DMS114 treated with DMSO at 0.1 percent for 48 hours (cell line): ENCODE measurements at regions not wholly inside any gene's neighbourhood (a gene's known extent, or its start where the extent isn't known, plus 50 kb on each side); places are given as distances from the start of the nearest gene placed in this dataset.

Experiments used
- DNase-seq: peaks from one replicate; lab custom pipeline; 2025; ENCODE audit not compliant: unreplicated experiment; lab: John Stamatoyannopoulos, UW

DNA sequence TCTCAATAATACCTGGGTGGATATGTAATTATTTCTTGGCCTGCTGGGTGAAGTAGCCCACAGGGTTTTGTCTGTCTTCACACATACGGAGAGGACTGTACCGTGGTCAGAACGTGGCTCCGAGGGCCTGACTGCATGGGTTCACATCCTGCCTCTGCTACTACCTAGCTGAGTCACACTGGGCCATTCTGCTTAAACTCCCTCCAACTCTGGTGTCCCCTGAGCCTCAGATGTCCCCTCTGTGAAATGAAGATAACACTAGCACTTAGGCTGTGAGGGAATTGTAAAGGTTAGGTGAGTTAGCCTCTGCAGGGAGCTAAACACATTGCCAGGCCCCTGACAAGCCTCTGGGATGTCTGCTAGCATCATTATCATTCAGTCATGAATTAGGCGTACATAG, 120.1 kb upstream of the NABP1 start:
- no peak for DNase-seq

DNA sequence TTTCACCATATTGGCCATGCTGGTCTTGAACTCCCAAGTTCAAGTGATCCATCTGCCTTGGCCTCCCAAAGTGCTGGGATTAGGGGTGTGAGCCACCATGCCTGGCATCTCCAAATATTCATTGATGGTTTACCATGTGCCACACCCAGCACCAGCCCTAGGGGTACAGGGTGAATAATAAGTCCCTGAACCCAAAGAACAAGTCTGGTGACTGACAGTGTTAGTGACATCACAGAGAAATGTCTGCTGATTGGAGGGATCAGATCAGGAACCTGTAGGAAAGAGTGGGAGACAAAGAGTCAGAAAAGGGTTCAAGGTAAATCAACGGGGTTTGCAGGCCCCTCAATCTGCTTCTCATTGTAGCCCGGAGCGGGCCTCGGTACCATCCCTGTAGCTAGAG, 118.4 kb upstream of the NABP1 start:
- DNase-seq = no peak

DNA sequence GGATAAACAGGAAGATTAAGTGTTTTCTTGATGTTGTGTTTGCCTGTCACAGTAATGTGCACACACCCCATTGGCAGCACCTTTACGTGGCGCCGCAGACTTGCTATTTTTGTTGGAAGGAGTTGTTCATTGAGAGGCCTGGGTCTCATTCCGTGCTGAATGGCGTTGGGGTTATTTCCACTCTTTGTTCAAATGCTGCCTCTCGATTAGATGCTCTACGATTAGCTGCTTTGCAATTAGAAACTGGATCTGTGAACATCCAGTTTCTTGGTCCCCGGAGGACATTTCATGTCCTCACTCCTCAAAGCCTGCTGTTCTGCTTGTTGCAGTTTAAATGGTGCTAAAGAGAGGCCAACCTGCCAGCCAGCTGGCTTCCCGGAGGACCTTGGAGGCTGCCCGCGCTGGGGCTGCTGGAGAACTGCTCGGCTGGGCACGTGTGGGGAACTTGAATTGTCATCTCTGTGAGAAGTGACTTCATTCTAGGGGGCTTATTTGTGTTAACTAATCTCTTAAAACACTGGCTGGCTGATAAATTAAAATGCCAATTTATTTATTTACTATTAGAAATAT, 117.4 kb upstream of the NABP1 start:
- DNase-seq = no peak

DNA sequence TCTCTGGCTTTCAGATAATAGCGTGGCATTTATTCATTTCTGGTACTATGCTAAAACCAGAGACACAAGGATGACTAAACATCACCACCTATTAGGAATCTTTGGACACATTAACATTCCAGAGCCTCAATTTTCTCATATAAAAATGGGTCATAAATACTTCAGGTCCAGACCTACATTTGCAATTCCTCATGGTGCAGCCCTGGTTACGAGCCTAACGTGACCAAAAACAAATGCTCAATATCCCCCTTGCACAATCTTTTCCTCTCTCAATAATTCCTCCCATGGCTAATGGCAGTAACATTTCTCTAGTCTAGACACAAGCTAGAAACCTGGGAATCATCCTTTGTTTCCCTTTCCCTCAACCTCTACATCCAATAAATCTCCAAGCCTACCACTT, 112.8 kb upstream of the NABP1 start:
- DNase-seq = no peak

DNA sequence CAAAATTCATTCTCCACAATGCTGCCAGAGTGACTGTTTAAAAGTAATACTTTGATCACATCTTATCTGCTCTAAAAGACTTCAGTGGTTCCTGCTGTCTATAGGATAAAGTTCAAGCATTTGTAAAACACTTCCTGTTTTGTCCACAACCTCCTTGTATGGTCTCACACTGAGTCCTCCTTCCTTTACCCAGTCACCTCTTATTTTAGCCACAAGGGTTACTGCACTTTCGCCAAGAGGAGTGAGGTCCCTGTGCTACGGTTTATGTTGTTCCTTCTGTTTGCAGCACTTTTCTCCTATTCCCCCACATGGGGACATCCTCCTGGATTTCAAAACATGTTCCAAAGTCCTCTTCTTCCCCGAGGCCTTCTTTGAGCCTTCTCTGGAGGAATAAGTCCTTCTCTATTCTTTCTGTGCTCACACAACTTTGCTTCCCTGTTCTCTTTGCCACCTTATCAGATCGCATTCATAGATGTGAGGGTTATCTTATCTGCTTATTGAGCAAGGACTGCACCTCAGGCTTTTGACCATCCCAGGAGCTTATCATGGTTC, 112.2 kb upstream of the NABP1 start:
- DNase-seq = no peak

DNA sequence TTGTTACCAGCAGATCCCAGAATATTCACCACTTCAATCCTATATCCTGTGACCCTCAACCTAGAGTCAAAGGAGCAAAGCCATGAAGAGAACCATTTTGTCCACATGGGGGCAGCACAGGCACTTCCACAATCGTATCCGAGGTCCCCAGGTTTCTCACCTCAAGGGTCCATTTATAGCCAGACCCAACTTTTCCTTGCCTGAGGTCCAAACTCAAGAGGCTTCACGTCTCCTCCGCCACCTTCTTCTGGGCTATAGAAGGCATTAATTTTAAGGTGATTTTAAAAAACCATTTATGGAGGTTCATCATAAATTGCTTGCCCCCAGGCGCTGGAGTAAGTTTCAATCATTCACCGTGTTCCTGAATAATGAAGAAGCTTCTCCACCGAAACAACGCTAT, 111.6 kb upstream of the NABP1 start:
- DNase-seq = peak; percentile 4

DNA sequence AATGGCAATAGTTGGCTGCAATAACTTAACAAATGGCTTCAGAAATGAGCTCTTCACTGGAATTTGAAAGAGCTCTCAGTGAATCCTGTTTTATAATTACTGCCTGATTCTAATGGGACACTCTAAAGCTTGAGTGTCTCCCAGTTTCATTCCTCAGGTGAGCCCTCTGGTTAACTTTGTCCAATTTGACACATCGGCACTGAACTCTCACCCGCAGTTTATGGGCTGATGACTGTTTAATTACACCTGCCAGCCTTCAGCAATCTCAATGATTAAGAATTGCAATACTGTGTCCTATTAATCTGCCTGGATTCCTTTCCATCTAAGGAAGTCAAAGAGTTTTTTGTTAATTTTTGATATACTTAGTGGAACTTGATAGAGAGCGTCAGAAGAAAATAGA, 110.7 kb upstream of the NABP1 start:
- no peak for DNase-seq

DNA sequence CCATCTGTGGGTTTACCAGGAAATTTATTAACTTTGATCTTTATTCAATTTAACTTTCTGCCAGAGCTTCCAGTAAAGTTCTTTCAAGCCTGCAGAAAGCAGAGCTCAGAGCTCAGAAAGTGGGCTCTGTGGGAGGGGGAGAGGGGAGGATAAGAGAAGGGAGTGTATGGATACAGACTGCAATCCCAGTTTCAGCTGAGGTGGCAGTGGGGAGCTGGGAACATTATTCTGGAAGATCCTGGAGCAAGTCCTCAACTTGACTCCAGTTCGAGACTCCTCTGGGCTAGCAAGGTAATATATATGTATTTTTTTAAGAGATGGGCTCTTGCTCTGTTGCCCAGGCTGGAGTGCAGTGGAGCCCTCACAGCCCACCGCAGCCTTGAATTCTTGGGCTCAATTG, 108.9 kb upstream of the NABP1 start:
- DNase-seq = no peak

DNA sequence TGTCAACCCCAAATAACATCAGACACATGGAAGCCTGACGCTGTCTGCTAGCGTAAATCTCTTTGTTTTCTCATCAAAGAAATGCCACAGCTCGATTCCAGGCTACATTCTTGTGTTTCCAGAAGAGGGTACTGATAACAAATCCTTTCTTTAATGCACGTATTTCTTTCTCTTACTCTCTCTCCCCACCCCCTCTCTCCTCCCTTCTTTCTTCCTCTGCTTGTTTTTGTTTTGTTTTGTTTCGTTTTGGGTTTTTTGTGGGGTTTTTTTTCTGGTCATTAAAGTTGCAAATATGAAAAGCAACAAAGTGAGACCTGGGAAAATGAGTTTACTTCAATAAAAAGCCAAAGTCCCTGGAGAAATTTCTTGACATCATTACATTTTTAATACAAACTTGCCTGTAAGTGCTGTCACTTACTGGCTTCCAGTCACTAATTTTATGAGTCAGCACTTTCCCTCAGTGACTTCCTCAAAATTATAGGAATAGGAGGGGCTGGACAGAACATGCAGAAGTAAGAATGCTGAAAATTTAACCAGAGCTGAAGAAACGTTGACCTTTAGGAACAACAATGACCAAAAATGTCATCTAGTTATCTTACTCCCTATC, 106.7 kb upstream of the NABP1 start:
- DNase-seq = no peak

DNA sequence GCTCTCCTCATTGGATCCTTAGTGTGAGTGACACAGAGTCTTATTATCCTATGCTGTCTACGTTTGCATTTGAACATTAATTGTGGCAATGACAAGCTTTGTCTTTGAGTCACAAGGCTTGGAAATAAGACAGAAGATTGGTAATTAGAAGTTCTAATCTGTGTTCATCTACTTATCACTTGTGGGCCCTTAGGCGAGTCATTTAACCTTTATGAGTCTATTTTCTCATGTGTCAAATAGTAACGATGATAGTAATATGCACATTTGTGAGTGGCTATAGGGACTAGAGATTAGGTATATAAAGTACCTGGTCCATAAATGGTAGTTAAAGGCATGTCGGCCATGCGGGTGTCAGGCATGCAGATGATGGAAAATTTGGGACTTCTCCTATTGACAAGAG, 105.6 kb upstream of the NABP1 start:
- DNase-seq = no peak

DNA sequence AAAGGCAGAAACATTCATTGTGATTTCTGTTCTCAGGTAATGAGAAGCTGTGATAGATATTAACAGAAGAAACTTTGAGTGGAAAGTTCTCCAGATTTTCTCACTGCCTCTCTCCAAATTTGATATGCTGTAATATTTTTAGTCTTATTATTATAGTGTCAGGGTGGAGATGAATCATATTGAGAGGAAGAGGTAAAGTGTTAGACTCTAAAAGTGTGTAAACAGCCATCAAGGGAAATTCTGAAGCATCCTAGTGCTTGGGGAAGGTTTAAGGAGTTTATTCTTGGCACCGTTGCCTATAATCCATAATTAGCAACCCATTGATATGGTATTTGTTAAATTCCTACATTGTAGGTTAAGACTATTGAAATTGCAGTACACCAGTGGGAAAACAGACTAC, 104.7 kb upstream of the NABP1 start:
- DNase-seq = no peak

DNA sequence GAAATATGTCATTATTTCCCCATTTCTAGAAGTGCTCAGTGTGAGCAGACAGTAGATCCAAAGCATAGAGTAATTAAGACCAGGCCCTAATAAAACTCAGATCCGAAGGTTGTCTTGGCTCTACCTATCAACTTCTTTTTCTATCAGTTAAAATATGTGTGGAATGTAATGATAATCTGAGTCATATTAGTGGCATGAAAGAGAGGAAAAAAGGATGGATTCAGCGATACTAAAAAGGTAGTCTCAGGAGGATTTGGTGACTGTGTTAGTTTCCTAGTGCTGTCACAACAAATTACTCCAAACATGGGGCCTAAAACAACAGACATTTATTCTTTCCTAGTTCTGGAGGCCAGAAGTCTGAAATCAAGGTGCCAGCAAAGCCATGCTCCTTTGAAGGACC, 103.7 kb upstream of the NABP1 start:
- no peak for DNase-seq

DNA sequence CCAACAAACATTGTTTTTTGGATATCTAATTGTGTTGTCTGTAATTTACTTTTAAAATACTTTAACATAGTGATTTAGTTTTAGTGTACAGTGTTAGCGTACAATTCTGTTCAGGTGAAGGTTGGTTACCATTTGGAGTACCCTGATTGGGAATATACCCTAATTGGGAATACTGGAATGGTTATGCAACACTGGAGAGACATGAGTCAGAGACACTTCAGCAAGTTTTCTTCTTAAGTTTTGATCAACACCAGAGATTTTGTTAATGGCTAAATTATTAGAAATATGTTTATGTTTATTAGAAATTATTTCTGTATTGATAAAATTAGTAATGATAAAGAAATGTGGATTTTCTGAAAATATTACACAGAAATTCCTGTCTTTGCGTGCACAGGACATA, 100.3 kb upstream of the NABP1 start:
- DNase-seq = no peak

DNA sequence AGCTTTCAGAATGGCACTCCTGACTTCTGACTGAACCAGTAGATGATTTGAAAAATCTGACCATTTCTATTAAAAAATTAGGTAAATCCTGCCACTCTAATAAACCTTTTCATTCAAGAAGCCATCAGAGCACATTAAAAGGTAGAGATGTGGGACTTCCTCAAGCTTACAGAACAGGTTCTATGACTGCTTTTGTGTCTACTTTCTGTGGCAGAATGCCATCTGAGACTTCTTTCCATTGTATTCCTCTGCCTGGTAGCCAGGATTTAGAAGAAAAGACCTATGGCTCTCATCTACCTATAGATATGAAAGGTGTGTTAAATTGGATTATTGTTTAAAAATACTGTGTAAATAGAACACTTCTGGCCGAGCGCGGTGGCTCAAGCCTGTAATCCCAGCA, 99.9 kb upstream of the NABP1 start:
- no peak for DNase-seq

DNA sequence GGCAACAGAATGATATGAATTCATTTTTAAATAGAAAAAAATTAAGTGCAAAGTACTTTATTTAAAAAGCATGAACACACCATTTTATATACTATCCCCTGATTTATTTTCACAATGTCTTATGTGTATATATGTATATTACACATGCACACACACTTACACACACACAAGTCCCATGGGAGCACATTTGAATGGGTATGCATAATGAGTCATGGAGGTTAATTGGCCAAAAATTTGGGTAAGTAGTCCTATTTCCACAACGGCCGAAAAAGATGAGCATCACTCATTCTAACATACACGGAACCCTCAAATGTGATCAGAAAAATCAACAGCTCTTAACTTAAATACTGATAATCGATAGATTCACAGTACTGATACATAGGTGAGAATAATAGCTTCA, 97.4 kb upstream of the NABP1 start:
- no peak for DNase-seq

DNA sequence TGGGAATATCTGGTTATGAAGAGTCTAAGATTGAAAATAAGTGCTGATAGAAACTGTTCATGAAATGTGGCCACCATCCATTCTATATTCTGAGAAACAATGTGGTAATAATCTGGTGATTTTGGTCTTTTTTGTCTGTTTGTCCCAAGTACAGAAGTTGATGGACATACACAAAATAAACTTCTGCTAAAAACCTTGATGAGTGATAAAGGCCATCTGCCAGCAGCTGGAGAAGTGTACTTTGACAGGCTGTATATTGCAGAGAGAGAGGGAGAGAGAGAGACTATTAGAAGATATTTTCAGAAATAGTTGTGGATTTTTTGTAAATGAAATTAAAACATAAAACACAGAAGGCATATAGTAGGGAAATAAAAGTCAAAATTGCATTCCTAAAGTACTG, 96.9 kb upstream of the NABP1 start:
- DNase-seq = no peak

DNA sequence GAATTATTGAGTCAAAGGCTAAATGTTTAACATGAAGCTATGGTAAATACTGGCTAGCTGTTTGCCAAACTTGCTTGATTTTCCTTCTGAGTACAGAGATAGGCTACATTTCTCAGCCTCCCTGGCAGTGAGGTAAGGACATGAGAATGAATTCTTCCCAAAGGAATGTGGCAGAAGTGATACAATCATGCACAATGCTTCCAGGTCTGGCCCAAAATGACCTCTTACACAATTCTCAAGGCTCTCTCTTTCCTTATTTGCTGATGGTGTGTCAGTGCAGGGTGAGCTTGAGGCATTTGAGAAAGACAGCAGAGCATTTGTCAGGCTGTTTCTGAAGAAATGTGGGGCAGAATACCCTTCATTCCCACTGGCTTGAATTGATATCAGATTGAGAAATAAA, 95.6 kb upstream of the NABP1 start:
- no peak for DNase-seq

DNA sequence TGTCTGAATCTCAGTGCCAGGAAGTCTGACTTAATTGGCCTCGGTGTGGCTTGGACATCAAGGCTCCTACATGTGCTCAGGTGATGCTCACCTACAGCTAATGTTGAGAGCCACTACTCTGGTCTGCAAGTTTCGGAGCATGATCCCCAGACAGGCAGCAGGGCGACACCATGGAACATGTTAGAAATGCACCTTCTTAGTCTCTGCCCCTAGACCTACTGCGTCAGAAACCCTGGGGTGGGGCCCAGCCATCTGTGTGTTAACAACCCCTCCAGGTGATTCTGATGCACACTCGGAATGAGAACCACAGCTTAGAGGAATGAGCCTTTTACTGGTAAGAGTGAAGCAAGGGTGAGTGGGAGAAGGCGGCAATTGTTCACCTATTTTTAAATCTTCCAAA, 86.9 kb upstream of the NABP1 start:
- DNase-seq = no peak

DNA sequence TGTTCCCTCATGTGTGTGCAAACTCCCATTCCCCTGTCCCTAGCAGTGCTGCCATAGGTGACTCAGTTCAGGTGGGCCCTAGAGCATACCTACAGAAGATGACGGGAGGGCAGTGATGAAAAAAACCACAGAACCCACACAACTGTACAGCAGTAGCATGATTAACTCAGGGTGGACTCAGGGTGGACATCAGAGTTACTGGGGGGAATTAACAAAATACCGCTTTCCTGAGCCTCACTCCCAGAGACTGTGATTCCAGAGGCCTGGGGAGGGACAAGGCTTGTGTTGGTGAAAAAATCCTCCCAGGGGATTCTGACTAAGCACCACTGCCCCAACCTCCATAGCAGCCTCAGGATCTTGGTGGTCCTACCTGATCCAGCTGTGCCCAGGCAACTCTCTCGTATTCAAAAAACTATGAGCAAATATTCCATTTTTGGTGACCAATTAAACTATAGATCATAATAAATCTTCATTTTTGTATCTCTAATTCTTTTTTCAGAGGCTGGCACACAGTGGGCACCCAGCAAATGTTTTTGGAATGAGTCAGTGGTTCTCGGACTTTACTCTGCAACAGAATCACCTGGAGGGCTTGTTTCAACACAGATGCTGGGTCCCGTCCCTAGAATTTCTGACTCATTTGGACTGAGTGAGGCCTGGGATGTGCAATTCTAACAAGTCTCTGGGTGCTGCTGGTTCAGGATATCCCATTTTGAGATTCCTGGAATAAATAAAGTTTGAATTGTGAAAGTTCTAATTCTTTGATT, 84.1 kb upstream of the NABP1 start:
- no peak for DNase-seq

DNA sequence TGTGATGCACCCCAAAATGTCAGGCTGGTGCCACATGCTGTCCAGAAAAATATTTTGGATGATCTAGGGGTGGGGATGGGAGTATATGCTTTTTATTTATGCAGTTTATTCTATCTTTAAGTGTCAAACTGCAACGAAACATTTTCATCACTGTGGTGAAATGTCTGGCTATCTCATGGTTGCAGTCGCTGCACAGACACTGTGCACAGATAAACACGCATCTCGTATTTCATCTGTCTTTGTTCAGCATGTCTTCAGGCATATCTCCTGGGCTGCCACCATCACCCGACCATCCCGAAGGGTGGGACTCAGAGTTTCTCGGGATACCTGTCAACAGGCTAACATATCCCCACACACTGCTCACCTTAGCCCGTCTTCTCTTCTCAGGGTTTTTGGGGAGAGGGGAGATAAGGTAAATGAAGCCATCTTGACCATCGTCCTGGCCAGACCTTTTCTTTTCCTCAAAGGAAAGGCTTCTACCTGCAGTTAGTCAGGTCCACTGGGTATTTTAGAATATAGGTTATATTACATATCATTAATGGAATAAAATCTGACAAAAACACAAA, 80.7 kb upstream of the NABP1 start:
- no peak for DNase-seq

DNA sequence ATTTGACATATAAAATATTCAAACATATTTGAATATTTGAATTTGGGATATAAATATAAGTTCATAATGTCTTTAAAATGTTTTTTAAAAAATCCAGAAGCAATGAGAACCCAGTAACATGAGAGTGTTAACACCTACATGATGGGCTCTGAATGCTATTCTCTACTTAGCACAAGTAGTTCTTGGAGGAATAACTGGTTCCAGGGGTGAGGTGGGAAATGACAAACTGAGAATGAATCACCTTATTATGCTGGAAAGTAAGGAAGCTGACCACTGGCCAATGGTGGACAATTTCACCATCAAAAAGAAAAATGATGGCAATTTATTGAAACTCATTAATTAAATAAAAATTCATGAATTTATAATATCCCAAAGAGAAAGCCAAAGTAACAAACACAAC, 79.6 kb upstream of the NABP1 start:
- no peak for DNase-seq

DNA sequence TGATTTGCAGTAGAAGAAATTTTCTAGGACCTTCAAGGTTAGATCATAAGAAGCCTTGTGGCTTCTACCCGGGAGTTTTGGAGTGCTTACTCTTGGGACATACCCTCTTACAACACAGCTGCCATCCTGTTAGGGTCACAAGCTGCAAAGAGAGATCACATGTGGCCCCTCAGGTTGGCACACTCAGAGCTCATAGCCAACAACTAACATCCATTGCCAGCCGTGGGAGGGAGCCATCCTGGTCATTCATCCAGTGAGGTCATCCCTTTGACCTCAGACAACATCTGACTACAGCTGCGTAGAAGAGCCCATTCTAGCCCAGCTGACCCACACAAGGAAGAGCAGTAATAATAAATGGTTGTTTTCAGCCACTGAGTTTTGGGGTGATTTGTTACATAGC, 76.9 kb upstream of the NABP1 start:
- no peak for DNase-seq
